NCI-H748 (cell line): ENCODE measurements at regions not wholly inside any gene's neighbourhood (a gene's known extent, or its start where the extent isn't known, plus 50 kb on each side); places are given as distances from the start of the nearest gene placed in this dataset.
"Not testable (repeated sequence)": the region's sequence is repeated elsewhere in the genome, so short reads cannot be mapped to it uniquely, and the experiment has no call there.

Experiments
- DNase-seq: peaks from one replicate; lab custom pipeline; 2025; ENCODE audit not compliant: unreplicated experiment; lab: John Stamatoyannopoulos, UW

DNA sequence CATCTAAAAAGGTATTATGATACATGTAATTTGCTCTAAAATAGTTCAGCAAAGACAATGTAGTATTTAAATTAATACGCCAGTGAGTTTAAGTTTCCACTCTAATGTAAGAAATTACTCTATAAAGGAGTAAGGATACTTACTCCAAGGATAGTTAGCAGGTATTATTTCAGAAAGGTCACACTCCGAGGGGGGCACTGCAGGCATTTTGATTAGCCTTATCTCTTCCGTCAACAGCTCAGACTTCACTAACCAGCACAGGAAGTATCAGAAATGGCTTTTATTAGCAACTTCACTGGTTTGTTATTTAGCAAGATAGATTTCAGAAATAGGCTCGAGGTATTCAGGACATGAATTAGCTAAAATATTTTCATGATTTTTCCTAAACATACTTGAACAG, 127.0 kb downstream of the COX18 start:
- DNase-seq, result no peak

GRCh38 chr4:72938516-72938915, 131.0 kb downstream of the COX18 start:
- peak; percentile 65 for DNase-seq

- DNase-seq, result no peak
Measured at GRCh38 chr4:72935462-72935861, 134.1 kb downstream of the COX18 start.

DNA sequence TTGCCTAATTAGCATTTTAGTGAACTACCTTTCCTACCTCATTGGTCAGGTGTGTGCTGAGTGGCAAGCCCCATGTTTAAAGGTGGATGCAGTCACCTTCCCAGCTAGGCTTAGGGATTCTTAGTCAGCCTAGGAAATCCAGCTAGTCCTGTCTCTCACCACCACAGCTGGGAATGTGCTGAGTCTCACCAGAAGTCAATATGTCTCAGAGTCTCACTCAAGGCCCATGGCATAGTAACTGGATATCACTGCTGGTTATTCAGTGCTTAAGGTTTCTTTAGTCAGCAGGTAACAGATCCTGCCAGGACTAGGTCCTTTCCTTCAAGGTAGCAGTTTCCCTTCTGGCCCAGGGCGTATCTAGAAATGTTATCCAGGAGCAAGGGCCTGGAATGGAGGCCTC, 136.5 kb downstream of the COX18 start:
- DNase-seq, result no peak

DNA sequence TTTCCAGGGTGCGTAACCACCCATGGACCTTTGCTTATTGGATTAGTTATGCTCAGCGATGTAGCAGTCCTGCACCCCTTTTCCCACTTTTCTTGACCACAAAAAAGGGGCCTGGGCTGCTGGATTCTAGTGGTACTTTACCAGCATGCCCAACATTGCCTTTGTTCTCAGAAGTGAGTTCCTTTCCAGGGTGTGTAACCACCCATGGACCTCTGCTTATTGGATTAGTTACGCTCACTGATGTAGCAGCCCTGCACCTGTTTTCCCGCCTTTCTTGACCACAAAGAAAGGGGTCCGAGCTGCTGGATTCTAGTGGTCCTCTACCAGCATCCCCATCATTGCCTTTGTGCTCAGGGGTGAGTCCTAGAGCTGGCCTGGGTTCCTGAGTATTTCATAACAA, 138.2 kb downstream of the COX18 start:
- no peak for DNase-seq

- not testable (repeated sequence) for DNase-seq
Measured at GRCh38 chr4:72929596-72930274, 139.8 kb downstream of the COX18 start.

DNA sequence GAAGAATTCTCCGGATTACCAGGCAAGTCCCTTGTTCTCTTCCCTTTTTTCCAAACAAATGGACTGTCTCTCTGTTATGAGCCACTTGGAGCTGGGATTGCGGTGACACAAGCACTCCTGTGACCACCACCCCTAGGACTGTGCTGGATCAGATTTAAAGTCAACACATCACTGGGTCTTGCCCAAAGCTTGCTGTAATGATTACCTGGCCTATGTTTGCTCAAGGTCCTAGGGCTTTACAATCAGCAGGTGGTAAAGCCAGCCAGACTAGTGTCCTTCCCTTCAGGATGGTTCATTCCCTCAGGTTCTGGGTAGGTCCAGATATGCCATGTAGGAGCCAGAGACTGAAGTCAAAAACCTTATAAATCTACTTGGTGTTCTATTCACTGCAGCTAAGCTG, 144.7 kb downstream of the COX18 start:
- DNase-seq, result no peak

DNA sequence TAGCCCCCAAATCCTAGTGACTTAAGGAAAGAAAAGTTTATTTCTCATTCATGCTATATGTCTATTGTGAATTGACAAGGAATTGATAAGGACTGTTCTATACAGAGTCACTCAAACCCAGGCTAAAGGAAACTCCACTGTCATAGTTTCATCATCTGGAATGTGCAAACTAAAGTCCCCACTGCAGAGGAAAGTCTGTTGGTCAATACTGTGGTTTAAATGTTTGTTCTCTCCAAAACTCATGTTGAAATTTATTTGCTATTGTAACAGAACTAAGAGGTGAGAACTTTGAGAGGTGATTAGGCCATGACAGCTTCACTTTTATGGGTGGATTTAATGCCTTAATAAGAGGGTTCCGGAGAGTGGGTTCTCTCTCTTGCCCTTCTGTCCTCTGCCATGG, 149.6 kb downstream of the COX18 start:
- no peak for DNase-seq

- DNase-seq, result no peak
Measured at GRCh38 chr4:72919464-72919863, 150.1 kb downstream of the COX18 start.

GRCh38 chr4:72918362-72918761, 151.2 kb downstream of the COX18 start:
- no peak for DNase-seq

GRCh38 chr4:72911316-72911715, 158.2 kb downstream of the COX18 start:
- no peak for DNase-seq

DNA sequence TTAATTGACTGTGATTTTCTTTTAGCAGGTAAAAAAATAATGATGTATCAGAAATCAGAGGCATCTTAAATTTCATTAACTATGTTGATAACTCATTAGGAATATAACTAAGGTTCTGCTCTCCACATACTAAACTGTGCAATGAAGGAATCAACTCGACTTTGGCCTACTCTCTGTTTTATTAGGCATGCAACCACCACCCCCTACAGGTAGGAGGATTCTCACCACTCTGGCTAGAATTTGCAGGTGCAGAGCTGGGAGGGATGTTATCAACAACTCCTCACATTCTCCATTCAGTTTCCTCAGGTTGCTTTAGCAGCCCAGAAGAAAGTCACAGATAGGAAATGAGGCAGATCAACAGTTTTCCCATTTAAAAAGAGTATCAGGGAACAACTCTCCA, 160.1 kb downstream of the COX18 start:
- DNase-seq, result no peak

- DNase-seq, result no peak
Measured at GRCh38 chr4:72902354-72902753, 167.2 kb downstream of the COX18 start.

DNA sequence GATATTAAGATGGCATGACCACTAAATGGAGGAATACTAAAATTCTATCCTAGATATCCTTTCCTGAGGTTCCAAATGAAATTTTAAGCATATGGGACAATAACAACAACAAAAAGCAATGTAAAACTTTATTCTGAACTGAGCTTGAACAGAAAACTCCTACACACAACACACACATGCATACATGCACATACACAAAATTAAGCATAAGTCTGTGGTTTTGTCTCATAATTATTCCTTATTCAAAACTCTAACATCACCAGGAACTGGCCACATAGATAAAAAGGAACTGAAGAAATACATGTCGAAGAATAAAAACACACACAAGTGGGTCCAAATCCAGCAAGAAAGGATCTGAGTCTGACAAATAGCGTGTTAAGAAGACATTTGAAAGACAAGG, 168.0 kb downstream of the COX18 start:
- DNase-seq, result no peak

DNA sequence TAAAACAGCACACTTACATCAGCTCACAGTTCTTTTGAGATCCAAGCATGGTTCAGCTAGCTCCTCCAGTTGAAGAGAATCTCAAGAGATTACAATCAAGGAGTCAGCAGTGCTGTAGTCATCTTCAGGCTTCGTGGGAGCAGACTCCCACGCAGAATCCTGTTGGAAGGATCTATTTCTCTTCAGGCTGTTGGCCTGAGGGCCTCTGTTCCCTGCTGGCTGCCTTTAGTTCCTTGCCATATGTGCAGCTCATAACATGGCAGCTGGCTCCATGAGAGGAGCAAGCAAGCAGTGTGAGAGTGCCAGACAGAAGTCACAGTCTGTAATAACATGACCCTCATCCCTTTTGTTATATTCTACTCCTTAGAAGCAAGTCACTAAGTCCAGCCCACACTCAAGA, 168.6 kb downstream of the COX18 start:
- no peak for DNase-seq

DNA sequence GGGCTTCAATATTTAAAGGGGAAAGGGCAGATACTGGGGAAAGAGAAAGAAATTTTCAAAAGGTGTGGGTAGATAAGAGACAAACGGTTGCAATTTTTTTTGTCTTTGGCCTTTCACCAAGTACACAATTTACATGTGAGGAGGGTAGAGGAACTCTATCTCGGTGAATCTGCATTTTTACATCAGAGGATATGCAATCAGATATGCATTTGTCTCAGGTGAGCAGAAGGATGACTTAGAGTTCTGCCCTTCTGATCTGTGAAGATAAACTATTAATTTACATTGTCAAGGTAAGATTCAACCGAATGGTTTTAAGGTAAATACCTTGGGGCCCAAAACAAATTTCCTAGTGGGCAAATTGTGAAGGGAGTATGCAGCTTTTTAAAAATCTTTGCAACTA, 169.9 kb downstream of the COX18 start:
- DNase-seq, result no peak

DNA sequence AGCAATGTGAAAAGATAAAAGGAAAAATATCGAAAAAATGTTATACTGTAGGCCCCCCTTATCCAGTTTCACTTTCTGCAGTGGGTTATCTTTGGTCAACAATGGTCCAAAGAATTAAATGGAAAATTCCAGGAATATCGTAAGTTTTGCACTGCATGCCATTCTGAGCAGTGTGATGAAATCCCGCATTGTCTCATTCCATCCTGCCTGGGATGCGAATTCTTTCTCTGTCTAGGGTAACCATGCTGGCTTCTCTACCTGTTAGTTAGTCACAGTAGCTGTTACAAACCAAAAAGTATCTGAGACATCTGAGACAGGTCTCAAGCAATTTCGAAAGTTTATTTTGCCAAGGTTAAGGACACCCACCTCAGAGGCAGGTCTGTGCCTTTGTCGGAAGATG, 170.3 kb downstream of the COX18 start:
- DNase-seq, result no peak

- no peak for DNase-seq
Measured at GRCh38 chr4:72896515-72896914, 173.0 kb downstream of the COX18 start.

GRCh38 chr4:72895408-72895807, 174.1 kb downstream of the COX18 start:
- DNase-seq, result no peak

- no peak for DNase-seq
Measured at GRCh38 chr4:72893354-72894066, 176.0 kb downstream of the COX18 start.

DNA sequence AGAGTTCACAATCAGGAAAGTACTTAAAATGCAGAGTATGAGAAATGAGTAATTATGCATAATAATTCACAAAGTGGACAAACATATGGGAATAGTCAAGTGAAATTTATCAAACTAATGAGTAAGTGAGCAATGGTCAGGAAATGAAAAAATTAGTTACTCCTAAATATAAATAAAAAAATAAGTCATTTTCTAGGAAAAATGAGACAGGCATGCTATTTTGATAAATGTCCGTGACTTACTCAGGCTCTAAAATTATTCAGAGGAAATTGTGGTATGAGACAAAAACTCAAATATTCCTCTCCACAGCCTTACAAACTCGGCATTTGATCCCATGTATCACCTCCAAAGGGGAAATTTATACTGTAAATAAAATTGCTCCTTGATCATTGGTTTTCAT, 181.2 kb downstream of the COX18 start:
- no peak for DNase-seq

- DNase-seq, result no peak
Measured at GRCh38 chr4:72887152-72887551, 182.4 kb downstream of the COX18 start.

- no peak for DNase-seq
Measured at GRCh38 chr4:72886602-72887001, 182.9 kb downstream of the COX18 start.
